Activated gamma-delta T cell treated with anti-CD3 and anti-CD28 coated beads, Interleukin-2, amount 50 U/mL, for 16 hours (primary cell): ENCODE measurements at regions not wholly inside any gene's neighbourhood (a gene's known extent, or its start where the extent isn't known, plus 50 kb on each side); places are given as distances from the start of the nearest gene placed in this dataset.

Experiments
- DNase-seq: peaks from one replicate; pipeline ENCODE4 v3.0.0-alpha.2; 2020; ENCODE audit warnings: low read depth

GRCh38 chr5:125205601-125206225 is 459.3 kb upstream of the ZNF608 start:
- DNase-seq = no peak

- DNase-seq = no peak
These were observed 461.4 kb upstream of the ZNF608 start for GRCh38 chr5:125207856-125208255.

- DNase-seq = no peak
These were observed 463.2 kb upstream of the ZNF608 start for GRCh38 chr5:125209650-125210049.

- no peak for DNase-seq
These were observed 464.0 kb upstream of the ZNF608 start for GRCh38 chr5:125210242-125210947.

GRCh38 chr5:125214080-125214479 is 467.6 kb upstream of the ZNF608 start:
- DNase-seq = no peak

- DNase-seq = no peak
These were observed 469.2 kb upstream of the ZNF608 start for GRCh38 chr5:125215593-125215992.

- no peak for DNase-seq
These were observed 473.3 kb upstream of the ZNF608 start for GRCh38 chr5:125219710-125220109.

- DNase-seq = no peak
These were observed 473.8 kb upstream of the ZNF608 start for GRCh38 chr5:125220284-125220683.

GRCh38 chr5:125222597-125223240 is 476.3 kb upstream of the ZNF608 start:
- no peak for DNase-seq

GRCh38 chr5:125225424-125225823 is 479.0 kb upstream of the ZNF608 start:
- no peak for DNase-seq

GRCh38 chr5:125226825-125227224 is 480.4 kb upstream of the ZNF608 start:
- no peak for DNase-seq

GRCh38 chr5:125227333-125228095 is 481.1 kb upstream of the ZNF608 start:
- DNase-seq = no peak

- DNase-seq = no peak
These were observed 482.1 kb upstream of the ZNF608 start for GRCh38 chr5:125228363-125229070.

- no peak for DNase-seq
These were observed 483.1 kb upstream of the ZNF608 start for GRCh38 chr5:125229556-125229955.

- DNase-seq = no peak
These were observed 486.4 kb upstream of the ZNF608 start for GRCh38 chr5:125232779-125233230.

- DNase-seq = no peak
These were observed 487.5 kb upstream of the ZNF608 start for GRCh38 chr5:125233944-125234343.

- DNase-seq = no peak
These were observed 489.6 kb upstream of the ZNF608 start for GRCh38 chr5:125236007-125236406.

- DNase-seq = no peak
These were observed 490.5 kb upstream of the ZNF608 start for GRCh38 chr5:125236981-125237380.

- DNase-seq = no peak
These were observed 498.1 kb upstream of the ZNF608 start for GRCh38 chr5:125244531-125244930.

- no peak for DNase-seq
These were observed 498.8 kb upstream of the ZNF608 start for GRCh38 chr5:125245216-125245615.

GRCh38 chr5:125249400-125249799 is 503.0 kb upstream of the ZNF608 start:
- no peak for DNase-seq

GRCh38 chr5:125251703-125252102 is 505.3 kb upstream of the ZNF608 start:
- DNase-seq = no peak
